ENCODE measurements at regions not wholly inside any gene's neighbourhood (a gene's known extent, or its start where the extent isn't known, plus 50 kb on each side); places are given as distances from the start of the nearest gene placed in this dataset.

GRCh38 chr2:194443926-194444325 lies 1213.1 kb upstream of the SLC39A10 start:
- Histone ChIP-seq H2AK5ac (ENCODE audit: low read depth, low read length) (no peak overlapping the region), H2BK120ac (replicated peaks; ENCODE audit: low read depth, low read length) (no peak overlapping the region), H3K18ac (ENCODE audit: extremely low read depth, low read length) (no peak overlapping the region), H4K8ac (ENCODE audit: extremely low read depth, insufficient read depth, low read length) (no peak overlapping the region), H4K91ac (replicated peaks; ENCODE audit: insufficient read length, low read length) (no peak overlapping the region), H3K56ac (replicated peaks; ENCODE audit: insufficient read length, low read depth, low read length) (no peak overlapping the region), H4K20me1 (replicated peaks in 1 of 2; ENCODE audit: control insufficient read depth in 1 of 2, insufficient read depth in 2 of 2, low read length in 2 of 2) (no peaks in the 10 kb centered on the region), H3K79me1 (ENCODE audit: low read depth, low read length) (no peaks in the 10 kb centered on the region), H2BK15ac (ENCODE audit: low read length) (no peak overlapping the region), H3K4ac (replicated peaks; ENCODE audit: insufficient read length, low read depth, low read length) (no peak overlapping the region), H3K23ac (ENCODE audit: insufficient read length) (no peak overlapping the region), H3K9me3 (ENCODE audit: insufficient read depth in 2 of 2, low read depth in 1 of 2, low read length in 1 of 2) (no peaks in the 10 kb centered on the region), H4K5ac (ENCODE audit: insufficient read length, low read depth, low read length) (no peak overlapping the region), H3K23me2 (ENCODE audit: low read depth, low read length) (no peaks in the 10 kb centered on the region), H3K4me2 (ENCODE audit: insufficient read depth in 1 of 2, low read depth in 2 of 2, low read length in 2 of 2) (no peak overlapping the region), H3K36me3 (ENCODE audit: control insufficient read depth in 2 of 4, insufficient read depth in 4 of 4, low read length in 3 of 4) (no peaks in the 10 kb centered on the region), H3K79me2 (ENCODE audit: control insufficient read depth in 1 of 2, insufficient read depth in 2 of 2, low read length in 2 of 2) (no peaks in the 10 kb centered on the region), H3K27ac (ENCODE audit: low read depth, low read length) (no peak overlapping the region), H3K4me1 (replicated peaks in 1 of 4; ENCODE audit: control insufficient read depth in 3 of 4, insufficient read depth in 4 of 4, low read length in 3 of 4) (no peaks in the 10 kb centered on the region), H3K9ac (replicated peaks in 1 of 4; ENCODE audit: extremely low read depth in 1 of 4, low read depth in 3 of 4, low read length in 3 of 4) (no peak overlapping the region), H2BK5ac (ENCODE audit: low read depth, low read length) (no peak overlapping the region), H3K14ac (ENCODE audit: insufficient read length) (no peak overlapping the region), H3K27me3 (replicated peaks in 1 of 4; ENCODE audit: control insufficient read depth in 3 of 4, extremely low read depth in 1 of 4, insufficient read depth in 3 of 4, low read length in 3 of 4) (no peaks in the 10 kb centered on the region), H2BK20ac (ENCODE audit: low read length) (no peak overlapping the region), H2BK12ac (ENCODE audit: low read depth, low read length) (no peak overlapping the region), H3K4me3 (ENCODE audit: extremely low read depth in 1 of 4, insufficient read depth in 2 of 4, low read depth in 3 of 4, low read length in 4 of 4) (no peak overlapping the region), H2AFZ (ENCODE audit: low read length) (no peak overlapping the region)
- FAIRE-seq (no peak), DNase-seq (ENCODE audit: low read depth in 1 of 2, low spot score in 2 of 2) (no peak)
- 100% methylated on average over 1 of the region's 1 CpG; no CpG with 5 or more reads in 1 of the 2 experiments for WGBS, 2 experiments (ENCODE audit: extremely low coverage in 1 of 2, insufficient coverage in 1 of 2, insufficient read length in 1 of 2, insufficient replicate concordance in 2 of 2, low coverage in 1 of 2, low lambda C conversion rate in 2 of 2, missing lambda C conversion rate in 1 of 2)
- TF ChIP-seq POLR2A (IDR thresholded peaks at IDR 0.05; ENCODE audit: control extremely low read depth in 1 of 2, low read depth in 2 of 2, low read length in 2 of 2) (no peak), KDM5A (IDR thresholded peaks at IDR 0.05; ENCODE audit: low read length) (no peak), ASH2L (IDR thresholded peaks at IDR 0.05; ENCODE audit: low read length) (no peak), SIX5 (IDR thresholded peaks at IDR 0.05; ENCODE audit: low read depth, low read length) (no peak), CEBPB (IDR thresholded peaks at IDR 0.05; ENCODE audit: low read depth, low read length) (no peak), TCF12 (IDR thresholded peaks at IDR 0.05; ENCODE audit: low read depth, low read length) (no peak), CREB1 (IDR thresholded peaks at IDR 0.05) (no peak), TAF7 (optimal IDR thresholded peaks at IDR 0.05; ENCODE audit: borderline replicate concordance, low read depth, low read length) (no peak), SAP30 (IDR thresholded peaks at IDR 0.05; ENCODE audit: insufficient read depth, insufficient replicate concordance, low read length) (no peak), NRF1 (IDR thresholded peaks at IDR 0.05; ENCODE audit: low read depth, low read length) (no peak), TAF1 (IDR thresholded peaks at IDR 0.05; ENCODE audit: low read depth, low read length) (no peak), SRF (IDR thresholded peaks at IDR 0.05; ENCODE audit: low read depth, low read length) (no peak), BCL11A (IDR thresholded peaks at IDR 0.05; ENCODE audit: low read depth in 2 of 2, low read length in 2 of 2) (no peak)
- ChIA-PET CTCF (ENCODE audit: partially characterized antibody) (no interaction called here), POLR2A (ENCODE audit: partially characterized antibody) (no interaction called here)
